ENCODE measurements at regions not wholly inside any gene's neighbourhood (a gene's known extent, or its start where the extent isn't known, plus 50 kb on each side); places are given as distances from the start of the nearest gene placed in this dataset.

DNA sequence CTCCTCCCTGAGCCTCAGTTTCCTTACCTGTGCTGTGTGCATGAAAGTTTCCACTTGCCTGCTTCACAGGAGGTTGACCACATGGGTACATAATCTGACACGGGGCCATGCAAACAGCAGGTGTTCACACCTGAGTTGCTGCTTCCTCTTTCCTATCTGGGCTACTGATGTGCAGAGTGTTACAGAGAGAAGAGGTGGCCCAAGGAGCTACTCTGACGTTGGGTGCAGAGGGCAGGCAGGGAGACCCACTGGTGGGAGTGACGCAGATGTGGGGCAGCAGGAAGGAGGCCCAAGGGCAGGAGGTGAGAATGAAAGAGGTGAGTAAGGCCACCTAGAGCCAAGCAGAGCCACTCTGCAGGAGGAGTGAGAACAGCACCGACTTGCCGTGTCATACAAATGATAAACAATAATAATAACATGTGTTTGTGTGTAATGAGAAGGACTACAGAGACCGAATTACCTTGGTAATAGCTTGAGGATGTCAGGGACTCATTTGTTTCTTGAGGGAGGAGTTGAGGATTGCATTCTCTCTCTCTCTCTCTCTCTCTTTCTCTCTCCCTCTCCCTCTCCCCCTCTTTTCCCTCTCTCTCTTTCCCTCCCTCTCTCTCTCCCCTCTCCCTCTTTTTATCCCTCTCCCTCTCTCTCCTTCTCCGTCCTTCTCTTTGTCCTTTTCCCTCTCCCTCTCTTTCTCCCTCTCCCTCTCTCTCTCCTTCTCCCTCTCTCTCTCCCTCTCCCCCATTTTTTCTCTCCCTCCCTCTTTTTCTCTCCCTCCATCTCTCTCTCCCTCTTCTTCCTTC is 87.4 kb upstream of the IGSF21 start:
- no peak for DNase-seq

DNA sequence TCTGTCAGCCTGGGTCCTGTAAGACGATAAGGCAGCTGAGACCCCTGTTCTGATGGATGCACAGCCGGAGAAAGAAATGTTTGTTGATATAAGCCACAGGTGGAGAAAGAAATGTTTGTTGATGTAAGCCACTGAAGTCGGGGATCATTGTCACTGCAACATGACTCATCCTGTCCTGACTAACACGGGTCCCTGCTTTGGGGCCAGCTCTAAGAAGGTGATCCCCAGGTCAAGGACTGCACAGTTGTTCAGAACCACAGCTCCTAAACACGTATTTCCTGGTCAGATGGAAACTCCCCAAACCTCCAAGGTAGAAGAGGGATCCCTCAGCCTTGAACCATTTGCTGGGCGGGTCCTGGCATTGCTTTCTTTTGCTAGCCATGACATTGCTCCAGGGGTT is 86.4 kb upstream of the IGSF21 start:
- no peak for DNase-seq

GRCh38 chr1:18032172-18032859 is 75.3 kb upstream of the IGSF21 start:
- DNase-seq = no peak

DNA sequence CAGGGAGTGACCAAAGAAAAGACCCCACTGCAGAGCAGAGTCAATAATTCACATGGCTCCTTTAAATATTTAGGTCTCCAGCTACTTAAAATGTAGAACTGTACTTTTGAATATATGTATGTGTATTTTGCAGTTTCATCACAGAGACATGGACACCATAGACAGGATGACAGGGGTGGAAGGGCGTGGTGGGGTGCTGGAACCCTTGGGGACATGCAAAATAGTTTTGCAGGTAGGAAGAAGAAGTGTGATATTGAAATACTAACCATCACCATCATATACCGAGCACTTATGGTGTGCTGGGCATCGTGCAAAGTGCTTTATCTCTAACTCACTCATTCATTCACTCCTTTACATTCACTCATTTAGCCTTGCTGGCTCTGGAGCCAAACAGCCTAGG is 72.5 kb upstream of the IGSF21 start:
- no peak for DNase-seq

- DNase-seq = no peak
Observed at GRCh38 chr1:18037651-18038050, 69.9 kb upstream of the IGSF21 start.

- no peak for DNase-seq
Observed at GRCh38 chr1:18038051-18038450, 69.5 kb upstream of the IGSF21 start.

GRCh38 chr1:18039102-18039501 is 68.5 kb upstream of the IGSF21 start:
- DNase-seq = no peak

GRCh38 chr1:18041102-18041501 is 66.5 kb upstream of the IGSF21 start:
- DNase-seq = peak; percentile 89

DNA sequence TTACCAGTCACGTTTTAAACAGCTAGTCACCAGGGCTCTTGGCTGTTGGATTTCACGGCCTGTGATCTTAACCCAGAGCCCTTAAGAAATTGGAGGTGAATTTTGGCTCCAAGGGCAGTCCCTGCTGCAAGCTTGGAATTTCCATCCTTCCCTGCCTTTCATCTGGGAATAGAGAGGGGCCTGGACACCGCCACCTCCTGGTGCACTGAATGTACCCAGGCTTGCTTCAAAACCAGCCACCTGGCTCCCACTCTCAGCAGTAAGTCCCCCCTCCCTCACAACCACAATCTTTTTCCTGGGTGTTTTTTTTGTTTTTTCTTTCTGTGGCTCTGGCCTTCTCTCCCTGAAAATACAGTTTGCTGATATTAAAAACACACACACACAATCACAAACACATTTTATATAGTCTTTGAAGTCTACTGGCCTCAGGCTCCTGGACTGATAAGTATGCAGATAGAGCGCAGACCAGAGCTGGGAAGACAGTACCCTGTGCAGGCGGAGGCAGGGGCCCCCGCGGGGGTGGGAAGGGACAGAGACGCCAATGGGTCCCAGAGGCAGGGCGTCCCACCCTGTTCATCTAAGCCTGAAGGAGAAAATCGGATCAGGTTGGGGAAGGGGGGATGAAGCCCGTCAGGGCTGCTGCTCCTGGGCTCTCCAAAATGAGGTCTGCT is 65.8 kb upstream of the IGSF21 start:
- DNase-seq = no peak

GRCh38 chr1:18043871-18044270 is 63.7 kb upstream of the IGSF21 start:
- DNase-seq = no peak

- DNase-seq = no peak
Observed at GRCh38 chr1:18045203-18045602, 62.4 kb upstream of the IGSF21 start.

GRCh38 chr1:18045621-18046020 is 62.0 kb upstream of the IGSF21 start:
- DNase-seq = no peak

DNA sequence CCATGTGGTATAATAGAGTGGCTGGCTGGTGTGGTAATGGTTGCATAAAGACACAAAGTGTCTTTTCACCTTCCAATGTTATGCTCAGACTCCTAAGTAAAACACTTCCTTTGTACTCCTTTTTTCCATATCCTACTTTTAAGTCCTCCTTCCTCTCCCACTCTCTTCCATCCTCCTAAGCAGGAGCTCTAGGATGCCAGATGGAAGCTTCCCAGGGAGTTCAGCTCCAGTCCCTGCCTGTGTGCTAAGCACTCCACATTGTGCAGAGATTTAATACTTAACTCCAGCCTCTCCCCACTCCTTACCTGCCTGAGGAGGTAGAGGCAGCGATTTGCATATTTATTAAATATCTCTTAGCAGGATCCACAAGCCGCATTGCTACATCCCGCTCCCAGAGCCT is 60.5 kb upstream of the IGSF21 start:
- DNase-seq = no peak

GRCh38 chr1:18049228-18049627 is 58.4 kb upstream of the IGSF21 start:
- no peak for DNase-seq

DNA sequence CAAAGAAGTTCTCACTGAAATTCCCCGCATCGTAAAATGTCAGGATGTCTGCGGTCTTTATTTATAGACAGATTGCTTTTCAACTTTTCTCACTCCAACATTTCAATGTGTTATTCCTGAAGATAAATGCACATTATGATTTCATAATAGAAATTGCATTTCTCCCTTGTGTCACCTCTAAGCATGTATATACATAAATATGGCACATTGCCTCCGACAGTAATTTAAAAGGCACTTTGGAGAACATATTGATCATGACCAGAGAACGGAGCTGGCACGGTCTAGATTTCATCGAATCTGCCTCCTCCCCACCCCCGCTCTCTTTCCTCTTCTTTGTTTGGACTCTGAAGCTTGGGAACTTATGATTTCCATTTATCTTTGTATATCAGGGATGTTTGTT is 54.9 kb upstream of the IGSF21 start:
- no peak for DNase-seq

DNA sequence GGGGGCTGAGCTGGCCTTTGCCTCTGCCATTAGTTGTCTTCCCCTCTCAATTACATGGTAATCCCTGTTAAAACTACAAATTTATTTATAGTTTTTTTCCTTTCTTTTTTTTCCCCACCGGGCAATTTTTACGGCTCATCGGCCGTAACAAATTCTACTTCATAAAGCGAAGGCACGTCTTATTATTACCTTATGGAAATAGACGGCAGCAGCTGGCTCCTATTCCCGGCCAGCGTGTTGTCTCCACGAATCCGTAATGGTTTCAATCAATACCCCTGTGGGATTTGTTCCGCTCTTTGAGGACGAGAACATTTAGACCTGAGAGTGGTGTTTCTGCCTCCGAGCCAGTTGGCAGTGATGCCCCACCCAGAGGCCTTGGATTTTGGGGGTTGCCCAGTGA is 52.4 kb upstream of the IGSF21 start:
- DNase-seq = no peak

- DNase-seq = no peak
Observed at GRCh38 chr1:18056545-18056944, 51.1 kb upstream of the IGSF21 start.

DNA sequence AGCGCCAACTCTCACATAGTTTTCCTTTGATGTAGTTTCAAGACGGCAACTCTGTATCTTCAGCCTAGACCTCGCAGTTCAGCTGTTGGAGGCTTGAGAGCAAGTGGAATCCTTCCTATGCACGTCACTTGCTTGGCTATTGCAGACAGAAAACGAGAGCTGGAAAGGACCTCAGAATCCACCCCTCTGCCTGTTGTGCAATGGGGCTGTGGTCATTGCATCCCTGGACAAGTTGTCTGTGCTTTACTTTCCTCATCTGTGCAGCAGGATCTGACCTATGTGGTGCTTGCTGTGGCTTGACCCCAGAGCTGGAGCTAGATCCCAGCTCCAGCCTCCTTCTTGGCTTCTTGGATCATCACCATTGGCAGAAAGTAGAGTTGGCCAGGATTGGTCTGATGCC is 50.0 kb upstream of the IGSF21 start:
- DNase-seq = no peak
